Breast epithelium (tissue), 3 donors: ENCODE measurements at regions not wholly inside any gene's neighbourhood (a gene's known extent, or its start where the extent isn't known, plus 50 kb on each side); places are given as distances from the start of the nearest gene placed in this dataset.

Experiments
- POLR2A ChIP-seq: fragments of 450-650 bp; IDR thresholded peaks from one replicate; pipeline ENCODE4 v1.6.1; 2016; ENCODE audit warnings: antibody characterized with exemption, mild to moderate bottlenecking, moderate library complexity
- POLR2AphosphoS5 ChIP-seq, 3 donors: sonication (generic); formaldehyde crosslinking; IDR thresholded peaks; one replicate each; pipeline ENCODE4 v1.6.1; 2017; ENCODE audit warnings: antibody characterized with exemption in 3 of 3
- TF ChIP-seq, protein P1 (sequence below), 3 donors: fragments of 450-650 bp; IDR thresholded peaks; one replicate each; pipeline ENCODE4 v1.5.1; 2016 to 2017; ENCODE audit warnings: antibody characterized with exemption in 3 of 3, mild to moderate bottlenecking in 3 of 3, moderate library complexity in 3 of 3

DNA sequence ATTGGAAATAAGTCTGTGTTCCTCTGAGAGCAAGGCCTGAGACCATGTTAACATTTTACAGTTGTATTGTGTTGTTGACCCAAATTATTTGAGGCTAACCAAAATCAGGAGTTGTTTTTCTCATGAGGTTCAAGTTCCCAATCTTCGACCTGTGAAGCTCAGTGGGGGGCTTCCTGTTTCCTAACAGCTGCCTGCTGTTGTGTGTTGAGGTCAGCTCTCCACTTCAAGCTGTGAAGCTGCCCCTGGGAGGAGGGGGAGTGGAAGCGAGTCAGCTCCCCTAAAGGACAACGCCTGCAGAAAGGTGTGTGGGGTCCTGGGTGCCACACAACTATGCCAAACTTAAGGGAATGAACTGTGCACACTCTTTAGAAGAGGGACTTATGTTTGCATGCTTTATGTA lies 295.5 kb downstream of the IRX1 start:
- TF ChIP-seq, protein P1, sequence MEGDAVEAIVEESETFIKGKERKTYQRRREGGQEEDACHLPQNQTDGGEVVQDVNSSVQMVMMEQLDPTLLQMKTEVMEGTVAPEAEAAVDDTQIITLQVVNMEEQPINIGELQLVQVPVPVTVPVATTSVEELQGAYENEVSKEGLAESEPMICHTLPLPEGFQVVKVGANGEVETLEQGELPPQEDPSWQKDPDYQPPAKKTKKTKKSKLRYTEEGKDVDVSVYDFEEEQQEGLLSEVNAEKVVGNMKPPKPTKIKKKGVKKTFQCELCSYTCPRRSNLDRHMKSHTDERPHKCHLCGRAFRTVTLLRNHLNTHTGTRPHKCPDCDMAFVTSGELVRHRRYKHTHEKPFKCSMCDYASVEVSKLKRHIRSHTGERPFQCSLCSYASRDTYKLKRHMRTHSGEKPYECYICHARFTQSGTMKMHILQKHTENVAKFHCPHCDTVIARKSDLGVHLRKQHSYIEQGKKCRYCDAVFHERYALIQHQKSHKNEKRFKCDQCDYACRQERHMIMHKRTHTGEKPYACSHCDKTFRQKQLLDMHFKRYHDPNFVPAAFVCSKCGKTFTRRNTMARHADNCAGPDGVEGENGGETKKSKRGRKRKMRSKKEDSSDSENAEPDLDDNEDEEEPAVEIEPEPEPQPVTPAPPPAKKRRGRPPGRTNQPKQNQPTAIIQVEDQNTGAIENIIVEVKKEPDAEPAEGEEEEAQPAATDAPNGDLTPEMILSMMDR (IDR thresholded peaks at IDR 0.05): no peak
- TF ChIP-seq POLR2AphosphoS5 (IDR thresholded peaks at IDR 0.05): no peak
- TF ChIP-seq POLR2A: no peak
